IMR-90 (cell line): ENCODE measurements at regions not wholly inside any gene's neighbourhood (a gene's known extent, or its start where the extent isn't known, plus 50 kb on each side); places are given as distances from the start of the nearest gene placed in this dataset.

Experiments used
- ATAC-seq: fragments of 200-7000 bp; cut with Tn5 transposase; 2 replicates; pipeline ENCODE4 v1.9.1; 2020; ENCODE audit warnings: low read depth, mild to moderate bottlenecking, moderate library complexity
- BruUV-seq: library from RNA; stranded (reverse); fragments of 400-500 nt; replicated peaks from 2 replicates; lab custom pipeline; 2021; lab: Mats Ljungman, UMichigan
- CTCF ChIA-PET: fragments of 300-600 bp; formaldehyde crosslinking; extraction: SDS; loops from one replicate; lab custom pipeline; 2021; ENCODE audit warnings: antibody characterized with exemption; lab: Yijun Ruan, JAX
- POLR2A ChIA-PET: fragments of 300-600 bp; sonication (Branson Sonifier 250); formaldehyde crosslinking; loops from one replicate; lab custom pipeline; 2022; ENCODE audit warnings: antibody characterized with exemption; ENCODE audit not compliant: unreplicated experiment; lab: Charles Lee
- DNase-seq: peaks from one replicate; pipeline ENCODE4 v3.0.0; 2013
- H2AFZ ChIP-seq: replicated peaks from 2 replicates; pipeline ENCODE3; 2013; ENCODE audit warnings: low read length, mild to moderate bottlenecking; ENCODE audit not compliant: poor library complexity
- H2AK5ac ChIP-seq: 2 replicates; pipeline ENCODE4 v1.6.1; 2013; ENCODE audit warnings: low read depth, low read length, inconsistent platforms
- H2AK9ac ChIP-seq: replicated peaks from 2 replicates; pipeline ENCODE3; 2013; ENCODE audit warnings: mild to moderate bottlenecking, low read depth, low read length, moderate library complexity; ENCODE audit not compliant: poor library complexity
- H2BK120ac ChIP-seq: 2 replicates; pipeline ENCODE4 v1.6.1; 2013; ENCODE audit warnings: low read depth, low read length, inconsistent platforms
- H2BK15ac ChIP-seq: 3 replicates; pipeline ENCODE4 v1.6.1; 2013; ENCODE audit warnings: low read depth, low read length, inconsistent platforms
- H2BK20ac ChIP-seq: 2 replicates; pipeline ENCODE4 v1.6.1; 2013; ENCODE audit warnings: low read depth, mild to moderate bottlenecking, inconsistent platforms, low read length, moderate library complexity
- H2BK5ac ChIP-seq: 2 replicates; pipeline ENCODE4 v1.6.1; 2013; ENCODE audit warnings: mild to moderate bottlenecking, low read depth, low read length, inconsistent platforms; ENCODE audit not compliant: poor library complexity, severe bottlenecking
- H3K14ac ChIP-seq: replicated peaks from 2 replicates; pipeline ENCODE4 v1.6.1; 2013; ENCODE audit warnings: low read depth, low read length, inconsistent platforms
- H3K18ac ChIP-seq: 2 replicates; pipeline ENCODE4 v1.6.1; 2013; ENCODE audit warnings: low read depth, low read length, control low read depth
- H3K23ac ChIP-seq: 2 replicates; pipeline ENCODE4 v1.6.1; 2013; ENCODE audit warnings: low read depth, low read length, inconsistent platforms
- H3K27ac ChIP-seq: 2 replicates; pipeline ENCODE4 v1.5.1; 2013; ENCODE audit warnings: mild to moderate bottlenecking, control low read depth, low read length; ENCODE audit not compliant: insufficient read depth
- H3K27me3 ChIP-seq: 2 replicates; pipeline ENCODE4 v1.6.1; 2013; ENCODE audit warnings: low read length; ENCODE audit not compliant: control insufficient read depth, insufficient read depth
- H3K36me3 ChIP-seq: 2 replicates; pipeline ENCODE4 v1.6.1; 2013; ENCODE audit warnings: low read length, mixed read lengths; ENCODE audit not compliant: control insufficient read depth, insufficient read depth
- H3K4ac ChIP-seq: 2 replicates; pipeline ENCODE4 v1.6.1; 2013; ENCODE audit warnings: low read depth, low read length, inconsistent platforms
- H3K4me1 ChIP-seq: 2 replicates; pipeline ENCODE4 v1.6.1; 2013; ENCODE audit warnings: low read length, mixed read lengths; ENCODE audit not compliant: control insufficient read depth, insufficient read depth
- H3K4me2 ChIP-seq: 2 replicates; pipeline ENCODE4 v1.6.1; 2013; ENCODE audit warnings: low read depth, mild to moderate bottlenecking, control low read depth, low read length, moderate library complexity
- H3K4me3 ChIP-seq: 2 replicates; pipeline ENCODE4 v1.5.1; 2013; ENCODE audit warnings: low read depth, mild to moderate bottlenecking, control low read depth, low read length, moderate library complexity; ENCODE audit not compliant: insufficient read depth
- H3K56ac ChIP-seq: 2 replicates; pipeline ENCODE4 v1.6.1; 2013; ENCODE audit warnings: low read length, inconsistent platforms; ENCODE audit not compliant: insufficient read depth; ENCODE audit errors: extremely low read depth
- H3K79me1 ChIP-seq, 2 experiments: 2 replicates each; pipeline ENCODE4 v1.6.1; 2013; ENCODE audit warnings: low read length in 2 of 2, inconsistent platforms in 1 of 2, low read depth in 1 of 2
- H3K9ac ChIP-seq: 2 replicates; pipeline ENCODE4 v1.6.1; 2013; ENCODE audit warnings: low read depth, low read length, control low read depth
- H3K9me1 ChIP-seq: 2 replicates; pipeline ENCODE4 v1.6.1; 2013; ENCODE audit warnings: low read length, inconsistent platforms; ENCODE audit not compliant: insufficient read depth
- H3K9me3 ChIP-seq: 2 replicates; pipeline ENCODE4 v1.6.1; 2013; ENCODE audit warnings: low read length; ENCODE audit not compliant: control insufficient read depth, insufficient read depth
- H4K20me1 ChIP-seq: 2 replicates; pipeline ENCODE4 v1.6.1; 2013; ENCODE audit warnings: low read length, inconsistent platforms; ENCODE audit not compliant: insufficient read depth
- H4K5ac ChIP-seq: 2 replicates; pipeline ENCODE4 v1.6.1; 2013; ENCODE audit warnings: mild to moderate bottlenecking, low read depth, low read length, control low read depth
- H4K8ac ChIP-seq, 2 experiments: 2 replicates each; pipeline ENCODE4 v1.6.1; 2013; ENCODE audit warnings: low read depth in 2 of 2, low read length in 2 of 2, control low read depth in 1 of 2, inconsistent platforms in 1 of 2
- H4K91ac ChIP-seq: 2 replicates; pipeline ENCODE4 v1.6.1; 2013; ENCODE audit warnings: low read depth, low read length, inconsistent platforms; ENCODE audit not compliant: insufficient read depth
- CEBPB ChIP-seq: IDR thresholded peaks from 2 replicates; pipeline ENCODE4 v1.6.1; 2012; ENCODE audit warnings: low read depth, low read length, improper control_type of control experiment
- CTCF ChIP-seq: conservative IDR thresholded peaks from 2 replicates; pipeline ENCODE4 v1.5.1; 2012; ENCODE audit warnings: mild to moderate bottlenecking, low read depth, low read length, improper control_type of control experiment
- RAD21 ChIP-seq: IDR thresholded peaks from 2 replicates; pipeline ENCODE4 v1.6.1; 2012; ENCODE audit warnings: low read length, improper control_type of control experiment
- SMC3 ChIP-seq: fragments of 150-350 bp; IDR thresholded peaks from 2 replicates; pipeline ENCODE4 v1.6.1; 2016; ENCODE audit warnings: low read depth, mild to moderate bottlenecking, antibody characterized with exemption, low read length, moderate library complexity
- WGBS, 2 experiments: methylation state at CpG; one replicate each; pipeline versions ENCODE4 v1.1.5 to v1.1.7; 2013; ENCODE audit warnings: missing lambda C conversion rate in 2 of 2; ENCODE audit not compliant: insufficient read length in 1 of 2; ENCODE audit errors: extremely low coverage in 2 of 2; 5-methylcytosine and 5-hydroxymethylcytosine counted together
- dilution Hi-C: fragments of 300-500 bp; cut with HindIII; formaldehyde crosslinking; loops from one replicate; pipeline ENCODE4 v1.14.3; 2018; ENCODE audit warnings: low sequenced_read_pairs; ENCODE audit not compliant: unreplicated experiment
- in situ Hi-C: fragments of 300-500 bp; cut with MboI; formaldehyde crosslinking; loops from 3 replicates; pipeline ENCODE4 v1.14.3; 2019; ENCODE audit warnings: low sequenced_read_pairs, inconsistent platforms, mixed read lengths
- intact Hi-C: fragments of 100-400 bp; cut with micrococcal nuclease; formaldehyde crosslinking; loops from 2 replicates; pipeline ENCODE4 v1.10.0; 2022

- Histone ChIP-seq H4K8ac (no peak overlapping the region), H2BK20ac (no peak overlapping the region), H3K36me3 (no peaks in the 10 kb centered on the region), H2BK15ac (no peak overlapping the region), H3K4me3 (no peak overlapping the region), H3K9ac (no peak overlapping the region), H2AK5ac (no peak overlapping the region), H4K5ac (no peak overlapping the region), H3K14ac (no peak overlapping the region), H3K56ac (no peak overlapping the region), H3K79me1 (no peaks in the 10 kb centered on the region), H3K9me3 (no peaks in the 10 kb centered on the region), H4K20me1 (no peaks in the 10 kb centered on the region), H2BK5ac (no peak overlapping the region), H2AFZ (no peak overlapping the region), H3K18ac (no peak overlapping the region), H3K4me1 (no peaks in the 10 kb centered on the region), H3K4ac (no peak overlapping the region), H3K27ac (no peak overlapping the region), H3K4me2 (no peak overlapping the region), H4K91ac (no peak overlapping the region), H3K9me1 (no peaks in the 10 kb centered on the region), H2BK120ac (no peak overlapping the region), H3K27me3 (no peaks in the 10 kb centered on the region), H2AK9ac (no peak overlapping the region), H3K23ac (no peak overlapping the region)
- no CpG with 5 or more reads among the region's 8 CpGs for WGBS, 2 experiments
- DNase-seq: no peak
- ChIA-PET CTCF (no interaction called here), POLR2A (no interaction called here)
- dilution Hi-C loops: no loop called here
- TF ChIP-seq CTCF: peak; percentile 31; the same call in 1 of the 2 replicates
- peak; percentile 23; the same call in 1 of the 2 replicates for TF ChIP-seq SMC3
- TF ChIP-seq RAD21: peak; percentile 34; the same call in 1 of the 2 replicates
- TF ChIP-seq CEBPB: no peak
- in situ Hi-C loops: no loop called here
- intact Hi-C loops: loop anchor here (5.0 kb wide), 1 partner anchor 776 kb away; no protein-coding TSS in a partner anchor
- 0 out of 2 replicates have a peak, but pooled peaks have one; percentile 44 for ATAC-seq
- BruUV-seq: no TSS peak
Measured at GRCh38 chr12:39103552-39104165, 198.3 kb upstream of the CPNE8 start.
